Suppressor macrophage treated with lipopolysaccharide for 4 hours (primary cell): ENCODE measurements at regions not wholly inside any gene's neighbourhood (a gene's known extent, or its start where the extent isn't known, plus 50 kb on each side); places are given as distances from the start of the nearest gene placed in this dataset.

Experiments used
- DNase-seq: peaks from one replicate; pipeline ENCODE4 v3.0.0-alpha.2; 2020

DNA sequence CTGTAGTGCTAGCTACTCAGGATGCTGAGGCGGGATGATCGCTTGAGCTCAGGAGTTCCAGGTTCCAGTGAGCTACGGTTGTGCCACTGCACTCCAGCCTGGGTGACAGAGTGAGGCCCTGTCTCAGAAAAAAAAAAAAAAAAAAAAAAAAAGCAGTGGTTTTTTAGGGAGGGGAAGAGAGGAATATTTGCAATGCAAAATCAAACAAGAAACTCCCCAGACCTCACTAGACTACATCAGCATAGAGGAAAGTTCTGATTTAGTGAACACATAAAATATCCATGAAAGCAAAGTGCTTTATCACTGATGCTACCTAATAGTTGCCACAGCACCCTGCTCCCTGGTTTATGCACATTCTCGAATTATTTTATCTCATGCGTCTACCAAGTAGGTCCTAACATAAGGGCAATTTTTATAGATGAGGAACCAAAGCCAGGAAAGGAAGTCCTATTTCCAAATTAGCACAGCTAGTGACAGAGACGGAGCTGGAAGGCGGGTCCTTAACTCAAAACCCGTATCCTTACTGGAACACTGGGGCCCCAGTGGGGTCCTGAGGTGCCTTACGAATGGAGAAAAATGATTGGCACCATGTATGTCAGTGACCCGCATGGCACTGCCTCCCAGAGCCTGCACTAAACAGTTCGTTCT, 50.7 kb upstream of the GPR157 start:
- peak; percentile 73 for DNase-seq

DNA sequence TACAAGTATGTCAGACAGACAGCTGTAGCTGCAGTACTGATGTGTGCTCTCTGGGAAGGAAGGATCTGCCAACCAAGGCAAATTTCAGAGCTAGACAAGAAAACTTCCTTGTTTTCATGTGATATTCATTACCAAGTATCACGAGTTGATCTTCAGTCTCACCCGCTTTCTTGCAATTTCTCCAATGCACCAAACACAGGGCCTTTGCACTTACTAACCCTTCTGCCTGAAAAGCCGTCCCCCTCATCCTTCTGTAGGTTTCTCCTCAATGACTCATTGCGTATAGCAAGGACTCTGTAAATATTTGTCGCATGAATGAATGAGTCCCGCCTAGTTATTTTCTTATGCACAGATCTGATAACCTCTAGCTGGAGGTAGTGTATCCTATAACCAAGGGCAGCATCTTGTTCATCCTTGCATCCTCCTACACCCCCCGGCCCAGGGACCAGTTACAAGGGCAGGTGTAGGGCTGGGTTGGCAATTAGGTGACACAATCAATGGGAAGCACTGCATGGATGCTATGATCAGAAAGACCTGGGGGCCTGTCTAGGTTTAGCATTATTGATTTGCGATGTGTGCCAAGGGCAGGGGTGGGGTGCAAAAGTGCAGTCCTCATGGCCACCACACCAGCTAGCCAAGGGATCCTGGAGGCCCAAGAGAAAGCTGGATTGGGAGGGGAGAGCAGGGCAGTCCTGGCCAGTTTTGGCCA, 51.4 kb upstream of the GPR157 start:
- peak; percentile 82 for DNase-seq

GRCh38 chr1:9181176-9181906, 52.4 kb upstream of the GPR157 start:
- peak; percentile 82 for DNase-seq

GRCh38 chr1:9181990-9182783, 52.4 kb upstream of the H6PD start:
- peak; percentile 69 for DNase-seq

GRCh38 chr1:9182784-9183257, 51.8 kb upstream of the H6PD start:
- DNase-seq, result peak; percentile 49

DNA sequence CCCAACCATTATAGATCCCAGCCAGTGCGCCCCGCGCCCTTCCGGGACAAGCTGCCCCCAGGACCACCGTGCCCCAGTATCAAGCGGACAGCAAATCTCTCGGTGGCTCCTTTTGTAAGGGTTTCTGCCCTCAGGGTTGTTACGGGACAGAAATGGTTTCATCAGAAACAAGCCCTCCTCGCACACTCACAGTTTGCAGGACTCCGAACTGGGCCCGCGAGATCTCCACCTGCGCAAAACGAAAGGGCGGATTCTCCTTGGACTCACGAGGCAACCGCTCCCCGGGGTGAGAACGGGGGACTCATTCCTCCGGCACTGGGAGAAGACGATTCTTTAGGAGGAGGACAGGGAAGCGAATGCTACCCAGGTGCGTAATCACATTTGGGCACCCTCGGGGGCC, 51.1 kb upstream of the H6PD start:
- DNase-seq, result no peak

GRCh38 chr1:9183898-9184297, 50.7 kb upstream of the H6PD start:
- DNase-seq, result no peak

GRCh38 chr1:9184749-9185148, 49.8 kb upstream of the H6PD start:
- DNase-seq, result no peak
